Putamen (tissue), 1 donor: ENCODE measurements at regions not wholly inside any gene's neighbourhood (a gene's known extent, or its start where the extent isn't known, plus 50 kb on each side); places are given as distances from the start of the nearest gene placed in this dataset.
A peak's percentile ranks its signal among the peaks of the same experiment; 100 is the strongest.
"Not testable (repeated sequence)": the region's sequence is repeated elsewhere in the genome, so short reads cannot be mapped to it uniquely, and the experiment has no call there.

ENCODE experiments used
- DNase-seq: peaks from one replicate; pipeline ENCODE4 v3.0.0-alpha.2; 2016; ENCODE audit warnings: low spot score

DNA sequence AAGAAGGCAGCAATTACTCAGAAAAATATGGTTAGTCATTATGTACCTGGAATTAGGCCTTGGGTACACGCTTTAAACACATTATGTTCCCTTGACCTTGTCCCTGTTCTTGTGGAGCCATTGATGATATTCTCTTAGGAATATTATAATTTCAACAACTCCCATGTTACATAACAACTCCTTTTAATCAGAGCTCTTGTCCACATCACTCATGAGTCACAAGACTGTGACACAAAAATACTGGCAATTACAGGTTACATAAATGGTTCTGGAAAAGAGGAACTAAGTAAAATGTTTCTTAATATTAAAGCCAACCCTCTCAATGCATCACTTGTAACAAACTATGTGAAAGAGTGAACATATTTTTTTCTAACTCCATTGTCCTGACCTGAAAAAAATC is 143.8 kb upstream of the PCLO start:
- DNase-seq: peak; percentile 25

DNA sequence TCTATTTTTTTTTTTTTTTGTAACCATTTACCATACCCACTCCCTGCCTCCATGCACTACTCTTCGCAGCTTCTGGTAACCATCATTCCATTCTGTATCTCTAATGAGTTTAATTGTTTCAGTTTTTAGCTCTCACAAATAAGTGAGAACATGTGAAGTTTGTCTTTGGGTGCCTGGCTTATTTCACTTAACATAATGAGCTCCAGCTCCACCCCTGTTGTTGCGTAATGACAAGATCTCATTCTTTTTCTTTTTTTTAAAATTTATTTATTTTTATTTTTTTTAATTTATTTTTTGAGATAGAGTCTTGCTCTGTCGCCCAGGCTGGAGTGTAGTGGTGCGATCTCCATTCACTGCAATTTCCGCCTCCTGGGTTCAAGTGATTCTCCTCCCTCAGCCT is 142.3 kb upstream of the PCLO start:
- DNase-seq: no peak

DNA sequence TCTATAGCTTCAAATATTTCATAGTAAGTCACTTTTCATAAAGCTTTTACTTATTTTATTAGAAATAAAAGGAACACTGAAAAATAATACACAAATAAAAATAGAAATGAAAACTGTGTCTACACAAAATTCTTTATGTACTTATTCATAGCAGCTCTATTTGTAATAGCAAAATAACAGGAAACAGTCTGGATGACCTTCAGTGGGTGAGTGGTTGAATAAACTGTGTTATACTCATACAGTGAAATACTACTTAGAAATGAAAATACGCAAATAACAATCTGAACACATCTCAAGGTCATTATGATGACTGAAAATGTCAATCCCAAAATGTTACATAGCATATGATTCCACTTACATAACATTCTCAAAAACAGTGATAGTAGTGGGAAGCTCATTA is 138.7 kb upstream of the PCLO start:
- DNase-seq: no peak

DNA sequence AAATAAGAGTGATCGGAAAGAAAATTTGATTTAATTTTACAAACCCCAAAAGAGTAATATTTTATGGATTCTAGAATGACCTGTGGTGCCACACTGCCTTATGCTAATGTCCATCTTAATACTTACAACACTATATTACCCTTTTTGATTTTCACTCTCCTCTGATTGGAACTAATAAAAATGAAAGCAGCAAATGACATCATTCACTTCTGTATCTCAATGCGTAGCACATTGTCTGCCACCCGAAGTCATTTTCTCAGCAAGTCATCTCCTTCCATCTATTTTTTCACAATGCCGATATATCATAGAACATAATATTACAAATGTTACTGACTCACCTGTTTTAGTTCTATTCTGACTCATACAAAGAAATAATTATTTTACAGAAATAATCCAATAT is 127.5 kb upstream of the PCLO start:
- no peak for DNase-seq

DNA sequence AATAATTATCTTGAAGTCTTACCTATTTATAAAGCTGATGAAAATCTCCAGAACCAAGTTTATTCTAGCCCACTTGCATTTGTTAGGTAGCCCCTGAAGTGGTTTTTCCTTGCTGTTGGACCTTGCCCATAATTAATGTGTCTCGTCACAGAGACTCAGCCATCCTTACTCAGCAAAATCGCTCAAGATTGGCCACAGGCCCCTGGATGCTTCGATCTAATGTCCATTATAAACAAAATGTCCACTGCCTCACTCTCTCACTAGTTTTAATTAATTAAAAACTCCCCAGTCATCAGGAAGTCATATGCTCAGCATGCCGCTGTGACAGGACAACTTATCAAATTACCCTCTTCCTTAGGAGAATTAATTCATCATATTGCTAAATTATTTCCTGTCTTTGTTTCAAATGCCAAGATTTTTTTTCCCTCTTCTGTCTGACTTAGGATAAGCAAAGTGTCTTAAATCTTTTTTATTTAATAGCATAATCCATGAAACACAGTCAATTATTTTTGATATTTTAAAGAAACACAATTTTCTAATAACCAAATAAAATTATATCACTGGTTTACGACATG is 126.8 kb upstream of the PCLO start:
- DNase-seq: no peak

DNA sequence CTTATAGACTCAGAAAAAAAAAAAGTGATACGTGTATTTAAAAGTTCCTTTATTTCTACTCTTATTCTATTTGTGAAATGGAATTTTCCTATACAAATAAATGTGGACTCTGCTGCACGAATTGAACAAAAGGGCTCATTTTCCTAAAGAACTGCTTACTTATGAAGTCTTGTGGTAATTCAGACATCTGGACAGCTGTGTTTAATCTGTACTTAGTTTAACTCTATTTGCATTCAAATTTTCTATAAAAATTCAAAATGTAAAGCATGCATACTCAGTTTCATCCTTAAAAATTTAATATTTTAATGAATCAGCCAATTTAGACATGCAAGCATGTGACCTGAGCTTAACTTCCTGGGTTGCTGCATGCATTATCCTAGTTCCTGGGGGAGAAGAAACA is 118.0 kb upstream of the PCLO start:
- no peak for DNase-seq

DNA sequence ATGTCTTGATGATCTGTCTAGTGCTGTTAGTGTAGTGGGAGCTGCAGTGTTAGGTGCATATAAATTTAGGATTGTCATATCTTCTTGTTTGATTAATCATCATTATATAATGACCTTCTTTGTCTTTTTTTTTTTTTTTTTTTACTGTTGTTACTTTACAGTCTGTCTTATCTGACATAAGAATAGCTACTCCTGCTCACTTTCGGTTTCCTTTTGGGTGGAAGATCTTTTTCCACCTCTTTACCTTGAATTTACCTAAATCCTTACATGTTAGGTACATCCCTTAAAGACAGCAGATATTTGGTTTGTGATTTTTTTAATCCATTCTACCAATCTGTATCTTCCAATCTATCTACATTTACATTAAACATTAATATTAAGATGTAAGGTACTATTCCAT is 113.6 kb upstream of the PCLO start:
- no peak for DNase-seq

DNA sequence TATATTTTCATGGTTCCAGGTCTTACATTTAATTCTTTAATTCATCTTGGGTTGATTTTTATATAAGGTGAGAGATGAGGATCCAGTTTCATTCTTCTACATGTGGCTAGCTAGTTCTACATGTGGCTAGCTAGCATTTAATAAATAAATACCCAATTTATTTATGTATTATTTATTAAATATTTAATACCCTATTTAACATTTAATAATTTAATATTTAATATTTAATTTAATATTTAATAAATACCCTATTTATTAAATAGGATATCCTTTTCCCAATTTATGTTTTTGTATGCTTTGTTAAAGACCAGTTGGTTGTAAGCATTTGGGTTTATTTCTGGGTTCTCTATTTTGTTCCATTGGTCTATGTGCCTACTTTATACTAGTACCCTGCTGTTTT is 111.0 kb upstream of the PCLO start:
- DNase-seq: no peak

DNA sequence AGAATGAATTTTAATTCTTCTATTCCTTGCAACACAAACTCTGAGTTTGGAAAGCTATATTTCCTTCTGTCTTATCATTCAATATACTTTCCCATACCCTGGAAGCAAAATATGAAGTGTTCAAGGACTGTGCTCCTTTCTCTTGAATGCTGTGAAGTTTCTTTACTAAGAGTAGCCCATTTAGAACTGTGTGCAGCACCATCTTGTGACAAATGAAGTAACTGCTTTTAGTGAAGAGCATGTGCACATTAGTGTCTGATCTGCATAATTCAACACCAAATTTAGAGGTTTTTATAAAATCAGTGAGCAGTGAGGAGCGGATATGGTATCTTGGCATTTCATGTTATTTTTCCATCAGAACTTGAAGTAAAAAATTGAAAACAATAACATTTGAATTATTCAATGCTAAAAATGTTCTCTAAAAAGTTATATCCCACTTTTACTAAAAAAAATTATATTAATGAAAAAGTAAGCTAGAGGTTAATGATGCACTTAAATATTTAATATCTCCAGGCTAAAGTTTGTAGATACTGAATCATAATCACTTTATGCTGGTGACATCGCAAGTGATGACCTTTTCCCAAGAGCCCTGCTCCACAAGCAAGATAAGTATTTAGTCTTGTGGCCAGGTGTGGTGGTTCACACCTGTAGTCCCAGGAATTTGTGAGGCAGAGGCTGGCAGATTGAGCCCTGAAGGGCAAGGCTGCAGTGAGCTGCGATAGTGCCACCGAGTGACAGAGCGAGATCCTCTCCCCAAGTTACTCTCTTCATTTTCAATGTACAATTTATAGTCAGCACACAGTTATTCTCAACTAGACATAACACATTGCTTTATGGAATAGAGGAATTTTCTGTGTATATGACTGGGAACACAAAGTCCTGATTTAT is 108.8 kb upstream of the PCLO start:
- DNase-seq: peak; percentile 17

DNA sequence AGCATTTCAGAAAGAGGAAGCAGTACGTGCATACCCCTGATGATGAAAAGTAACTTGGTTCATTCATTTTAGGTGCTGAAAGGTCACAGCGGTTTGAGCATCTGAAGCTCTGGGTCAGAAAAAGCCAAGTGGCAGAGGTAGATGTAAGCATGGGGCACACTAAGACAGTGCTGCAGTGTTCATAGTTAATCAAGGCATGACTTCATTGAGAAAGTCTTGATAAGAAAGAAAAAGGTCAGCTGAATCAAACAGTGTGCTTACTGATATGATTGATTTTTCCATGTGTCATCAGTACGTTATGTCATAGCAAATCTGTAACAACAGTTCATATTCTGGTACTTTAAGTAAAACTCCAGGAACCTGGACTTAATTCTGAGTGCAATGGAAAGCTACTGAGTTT is 107.7 kb upstream of the PCLO start:
- no peak for DNase-seq

DNA sequence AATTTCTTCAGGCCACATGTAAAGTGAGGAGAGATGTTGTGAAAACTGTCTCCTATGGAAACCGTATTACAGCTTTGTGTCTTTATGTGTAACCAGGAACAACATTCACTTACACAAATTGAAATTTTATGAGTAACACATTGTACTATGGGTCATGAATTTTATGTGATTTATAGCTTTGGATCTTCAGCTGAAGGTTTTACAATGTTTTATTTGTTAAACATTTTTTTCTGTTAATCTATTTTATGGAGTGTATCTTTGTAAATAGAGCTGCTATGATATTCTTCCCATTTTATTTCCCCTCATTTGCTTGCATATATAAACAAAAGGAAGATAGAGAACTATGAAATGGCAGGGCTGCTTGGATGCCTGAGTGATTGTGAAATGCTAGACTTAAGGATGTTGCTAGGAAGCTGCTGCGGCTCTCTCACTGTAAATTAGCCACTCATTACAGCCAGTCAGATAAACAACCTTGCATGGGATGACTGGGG is 104.5 kb upstream of the PCLO start:
- DNase-seq: no peak

DNA sequence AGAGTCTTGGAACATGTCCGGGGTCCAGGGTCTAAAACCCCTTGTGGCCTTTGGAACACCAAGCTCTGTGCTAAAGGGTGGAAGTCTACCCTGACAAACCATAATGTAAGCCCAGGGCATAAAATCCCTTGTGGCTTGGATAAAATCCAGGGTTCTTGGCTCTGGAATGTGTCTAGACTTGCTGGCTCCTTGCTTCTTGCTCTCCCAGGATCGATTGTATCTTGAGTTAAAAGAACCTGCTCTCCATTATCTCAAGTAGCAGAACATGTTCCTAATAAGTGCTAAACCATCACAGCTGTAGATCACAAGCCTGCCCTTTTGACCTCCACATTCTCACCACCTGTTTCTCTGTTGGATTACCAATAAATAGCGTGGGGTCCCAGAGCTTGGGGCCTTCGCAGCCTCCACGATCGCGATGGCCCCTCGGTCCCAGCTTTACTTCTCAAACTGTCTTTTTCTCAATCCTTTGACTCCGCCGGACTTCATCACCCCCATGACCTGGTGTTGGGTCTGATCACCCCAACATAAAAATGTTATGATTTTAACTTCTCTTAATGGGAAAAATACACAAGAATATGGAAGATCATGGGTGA is 100.9 kb upstream of the PCLO start:
- not testable (repeated sequence) for DNase-seq

DNA sequence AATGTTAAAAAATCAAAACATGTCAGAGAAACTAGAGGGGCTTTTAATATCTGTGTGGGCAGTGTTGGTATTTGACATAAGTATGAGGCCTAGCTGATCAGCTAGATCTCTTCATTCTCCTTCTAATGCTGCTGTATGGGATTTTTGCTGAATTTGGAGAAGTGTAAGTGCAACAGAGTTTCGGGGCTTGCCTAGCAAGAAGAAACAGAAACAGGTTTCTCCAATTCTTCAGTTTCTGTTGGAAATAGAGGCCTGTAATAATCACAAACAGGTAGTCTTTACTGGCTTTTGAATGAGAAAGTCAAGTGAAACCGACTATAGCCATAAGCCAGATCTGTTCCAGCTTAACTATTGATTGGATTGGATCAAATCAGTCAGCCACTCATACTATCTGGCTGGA is 96.4 kb upstream of the PCLO start:
- no peak for DNase-seq

DNA sequence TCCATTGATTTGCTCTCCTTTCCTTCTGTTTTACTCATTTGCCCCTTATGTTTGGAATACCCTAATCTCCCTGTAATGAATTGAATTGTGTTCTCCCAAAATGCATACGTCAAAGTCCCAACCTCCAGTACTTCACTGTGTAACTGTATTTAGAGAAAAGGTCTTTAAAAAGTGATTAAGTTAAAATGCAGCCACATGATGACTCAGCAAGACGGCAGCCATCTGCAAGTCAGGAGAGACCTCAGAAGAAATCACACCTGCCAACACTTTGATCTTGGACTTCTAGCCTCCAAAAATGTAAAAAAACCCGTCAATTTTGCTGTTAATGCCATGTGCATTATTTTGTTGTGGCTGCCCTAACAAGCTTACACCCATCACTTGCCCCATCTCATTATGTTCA is 85.3 kb upstream of the PCLO start:
- no peak for DNase-seq

DNA sequence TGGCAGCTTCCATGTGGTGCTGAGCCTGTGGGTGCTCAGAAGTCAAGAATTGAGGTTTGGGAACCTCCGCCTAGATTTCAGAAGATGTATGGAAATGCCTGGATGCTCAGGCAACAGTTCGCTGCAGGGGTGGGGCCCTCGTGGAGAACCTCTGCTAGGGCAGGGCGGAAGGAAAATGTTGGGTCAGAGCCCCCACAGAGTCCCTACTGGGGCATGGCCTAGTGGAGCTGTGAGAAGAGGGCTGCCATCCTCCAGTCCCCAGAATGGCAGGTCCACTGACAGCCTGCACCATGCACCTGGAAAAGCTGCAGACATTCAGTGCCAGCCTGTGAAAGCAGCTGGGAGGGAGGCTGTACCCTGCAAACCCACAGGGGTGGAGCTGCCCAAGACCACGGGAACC is 56.5 kb upstream of the PCLO start:
- not testable (repeated sequence) for DNase-seq

DNA sequence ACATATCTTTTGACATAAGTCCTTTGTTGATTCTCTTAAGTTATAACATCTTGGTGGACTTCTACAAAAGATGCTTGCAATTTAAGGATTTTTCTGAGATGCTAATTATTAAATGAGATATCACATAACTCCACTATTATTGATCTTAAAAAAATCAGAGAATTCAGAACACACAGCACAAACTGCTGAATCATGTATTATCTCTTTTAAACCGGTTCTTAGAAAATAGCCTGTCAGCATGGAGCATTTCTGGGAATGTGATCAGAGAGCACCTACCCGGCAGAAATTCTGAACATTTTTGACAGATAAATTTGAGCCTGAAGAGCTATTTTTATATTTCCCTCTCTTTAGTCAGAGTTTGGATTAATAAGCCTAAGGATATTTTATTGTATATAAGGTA is 50.2 kb upstream of the PCLO start:
- DNase-seq: no peak
